GM21360 (cell line): ENCODE measurements at regions not wholly inside any gene's neighbourhood (a gene's known extent, or its start where the extent isn't known, plus 50 kb on each side); places are given as distances from the start of the nearest gene placed in this dataset.
"Not testable (repeated sequence)": the region's sequence is repeated elsewhere in the genome, so short reads cannot be mapped to it uniquely, and the experiment has no call there.

Source experiments
- ATAC-seq: cut with Tn5 transposase; IDR thresholded peaks from one replicate; pipeline ENCODE4 v1.9.1; 2021; ENCODE audit warnings: mild to moderate bottlenecking, moderate library complexity; ENCODE audit not compliant: unreplicated experiment

- no peak for ATAC-seq
Measured at GRCh38 chr1:194004146-194004545, 817.7 kb upstream of the B3GALT2 start.

DNA sequence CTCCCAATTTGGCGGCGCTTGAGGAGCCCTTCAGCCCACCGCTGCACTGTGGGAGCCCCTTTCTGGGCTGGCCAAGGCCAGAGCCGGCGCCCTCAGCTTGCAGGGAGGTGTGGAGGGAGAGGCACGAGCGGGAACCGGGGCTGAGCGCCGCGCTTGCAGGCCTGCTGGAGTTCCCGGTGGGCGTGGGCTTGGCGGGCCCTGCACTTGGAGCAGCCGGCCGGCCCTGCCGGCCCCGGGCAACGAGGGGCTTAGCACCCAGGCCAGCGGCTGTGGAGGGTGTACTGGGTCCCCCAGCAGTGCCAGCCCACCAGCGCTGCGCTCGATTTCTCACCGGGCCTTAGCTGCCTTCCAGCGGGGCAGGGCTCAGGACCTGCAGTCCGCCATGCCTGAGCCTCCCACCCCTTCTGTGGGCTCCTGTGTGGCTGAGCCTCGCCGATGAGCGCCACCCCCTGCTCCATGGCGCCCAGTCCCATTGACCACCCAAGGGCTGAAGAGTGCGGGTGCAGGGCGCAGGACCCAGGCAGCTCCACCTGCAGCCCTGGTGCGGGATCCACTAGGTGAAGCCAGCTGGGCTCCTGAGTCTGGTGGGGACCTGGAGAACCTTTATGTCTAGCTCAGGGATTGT lies 815.4 kb upstream of the B3GALT2 start:
- not testable (repeated sequence) for ATAC-seq

- no peak for ATAC-seq
Measured at GRCh38 chr1:193988885-193989284, 802.5 kb upstream of the B3GALT2 start.

GRCh38 chr1:193979219-193979618 lies 792.8 kb upstream of the B3GALT2 start:
- ATAC-seq: no peak

GRCh38 chr1:193974286-193974798 lies 787.9 kb upstream of the B3GALT2 start:
- ATAC-seq: no peak

GRCh38 chr1:193973428-193973827 lies 787.0 kb upstream of the B3GALT2 start:
- no peak for ATAC-seq

- ATAC-seq: no peak
Measured at GRCh38 chr1:193971595-193971994, 785.2 kb upstream of the B3GALT2 start.

DNA sequence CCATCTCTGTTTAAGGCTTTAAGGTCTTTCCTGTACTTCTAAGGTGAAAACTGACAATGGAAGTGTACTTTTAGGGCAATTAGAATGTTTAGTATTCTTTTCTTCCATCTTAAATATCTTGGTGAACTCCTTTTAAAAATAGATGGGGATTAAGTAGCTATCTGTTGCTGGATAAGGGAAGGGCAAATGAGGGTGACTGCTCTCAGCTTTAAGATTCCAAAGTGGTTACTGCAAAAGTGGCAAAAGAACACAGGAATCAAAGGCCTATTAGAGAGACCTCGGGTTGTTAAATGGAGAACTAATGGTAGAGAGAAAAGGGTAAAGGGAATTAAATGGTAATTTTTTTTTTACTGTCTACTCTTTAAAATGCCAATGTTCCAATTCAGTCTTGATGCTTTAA lies 774.1 kb upstream of the B3GALT2 start:
- no peak for ATAC-seq

- no peak for ATAC-seq
Measured at GRCh38 chr1:193960040-193960439, 773.6 kb upstream of the B3GALT2 start.

DNA sequence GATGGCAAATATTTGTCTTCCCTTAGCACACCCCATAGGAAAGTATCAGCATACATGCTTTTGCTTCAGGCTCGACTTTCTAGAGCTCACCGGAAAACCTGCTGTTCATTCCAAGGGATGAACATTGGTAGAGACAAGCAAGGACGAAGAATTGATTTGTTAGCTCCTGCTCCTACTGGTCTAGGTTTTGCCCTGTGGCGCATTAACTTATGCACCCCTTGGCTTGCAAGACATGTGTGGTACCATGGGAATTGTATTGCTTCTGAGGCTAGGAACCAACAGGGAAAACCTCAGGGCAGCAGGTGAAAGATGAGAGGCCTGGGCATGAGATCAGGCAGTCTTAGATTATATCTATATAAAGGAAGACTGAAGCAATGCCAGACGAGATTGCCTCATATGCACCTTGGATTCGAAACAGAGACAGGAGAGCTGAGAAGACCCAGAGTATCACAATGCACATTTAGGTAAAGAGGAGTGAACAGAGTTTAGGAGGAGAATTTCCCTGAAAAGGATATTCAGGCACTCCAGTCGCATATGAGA lies 771.2 kb upstream of the B3GALT2 start:
- ATAC-seq: no peak

- ATAC-seq: no peak
Measured at GRCh38 chr1:193952778-193953374, 766.5 kb upstream of the B3GALT2 start.

GRCh38 chr1:193951984-193952383 lies 765.6 kb upstream of the B3GALT2 start:
- ATAC-seq: no peak

GRCh38 chr1:193944454-193944853 lies 758.0 kb upstream of the B3GALT2 start:
- no peak for ATAC-seq

DNA sequence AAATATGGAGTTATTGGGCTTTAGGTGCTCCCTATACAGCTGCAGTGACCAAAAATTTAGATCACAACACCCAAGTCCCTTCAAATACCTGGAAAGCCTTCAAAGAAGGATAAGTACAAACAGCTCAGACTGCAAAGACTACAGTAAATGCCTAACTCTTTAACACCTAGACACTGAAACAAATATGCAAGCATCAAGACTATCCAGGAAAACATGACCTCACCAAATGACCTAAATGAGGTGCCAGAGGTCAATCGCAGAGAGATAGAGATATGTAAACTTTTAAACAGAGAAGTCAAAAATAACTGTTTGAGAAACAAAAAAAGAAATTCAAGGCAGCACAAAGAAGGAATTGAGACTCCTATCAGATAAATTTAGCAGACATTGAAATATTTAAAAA lies 753.8 kb upstream of the B3GALT2 start:
- no peak for ATAC-seq

GRCh38 chr1:193939585-193939984 lies 753.2 kb upstream of the B3GALT2 start:
- ATAC-seq: no peak

DNA sequence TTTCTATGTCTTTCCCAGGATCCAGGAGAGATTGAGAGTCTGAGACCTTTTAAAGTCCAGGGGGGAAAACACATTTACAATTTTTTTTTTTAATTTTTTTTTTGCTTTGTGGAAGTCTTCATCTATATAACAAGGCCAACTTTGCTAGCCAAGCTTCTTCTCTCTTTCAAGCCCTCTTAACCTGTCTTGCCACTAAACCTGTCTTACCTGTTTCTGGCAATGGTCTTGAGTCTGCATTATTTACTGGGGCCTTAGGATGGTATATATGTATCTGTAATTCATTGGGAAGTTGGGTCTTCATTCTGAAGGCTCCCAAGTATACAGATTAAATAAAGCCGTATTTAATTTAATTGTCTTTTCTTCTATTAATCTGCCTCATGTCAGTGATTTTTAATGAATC lies 750.9 kb upstream of the B3GALT2 start:
- no peak for ATAC-seq

GRCh38 chr1:193932979-193933378 lies 746.6 kb upstream of the B3GALT2 start:
- ATAC-seq: no peak

DNA sequence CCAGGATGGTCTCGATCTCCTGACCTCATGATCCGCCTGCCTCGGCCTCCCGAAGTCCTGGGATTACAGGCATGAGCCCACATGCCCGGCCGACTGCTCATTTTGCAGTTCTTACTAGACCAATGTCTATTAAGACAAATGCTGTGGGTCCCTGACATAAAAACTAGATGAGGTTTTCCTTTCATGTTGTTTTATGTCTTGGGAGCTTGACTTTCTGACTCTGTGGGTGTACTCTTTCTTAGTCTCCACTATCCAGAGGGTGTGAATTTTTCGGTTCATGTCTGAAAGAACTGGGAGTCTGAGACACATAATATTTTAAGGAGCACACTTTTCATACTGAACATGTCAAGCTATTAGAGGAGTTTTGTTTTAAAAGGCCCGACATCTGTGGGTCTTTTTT lies 744.9 kb upstream of the B3GALT2 start:
- ATAC-seq: no peak

DNA sequence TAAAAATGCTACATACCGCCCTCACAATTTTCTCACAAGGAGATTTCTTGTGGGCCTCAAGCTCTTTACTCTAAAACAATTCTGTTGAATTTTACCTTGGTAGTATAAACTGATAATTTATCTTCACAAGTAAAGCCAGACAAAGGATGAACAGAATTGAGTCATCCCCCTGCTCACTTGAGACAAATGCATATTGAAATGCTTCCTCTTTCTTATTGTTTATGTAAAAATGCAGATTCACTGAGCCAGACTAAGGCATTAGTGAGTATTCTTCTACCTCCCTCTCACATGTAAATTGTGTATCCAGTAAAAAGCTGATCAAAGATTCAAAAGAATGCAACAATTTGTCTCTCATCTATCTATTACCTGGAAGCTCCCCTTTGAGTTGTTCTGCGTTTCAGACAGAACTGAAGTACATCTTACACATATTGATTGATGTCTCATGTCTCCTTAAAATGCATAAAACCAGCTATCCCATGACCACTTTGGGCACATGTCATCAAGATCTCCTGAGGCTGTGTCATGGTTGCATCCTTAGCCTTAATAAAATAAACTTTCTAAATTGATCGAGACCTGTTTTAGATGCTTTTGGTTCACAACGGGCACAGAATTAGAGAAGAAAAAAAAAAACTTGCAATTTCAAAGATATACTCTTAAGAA lies 743.1 kb upstream of the B3GALT2 start:
- ATAC-seq: no peak

DNA sequence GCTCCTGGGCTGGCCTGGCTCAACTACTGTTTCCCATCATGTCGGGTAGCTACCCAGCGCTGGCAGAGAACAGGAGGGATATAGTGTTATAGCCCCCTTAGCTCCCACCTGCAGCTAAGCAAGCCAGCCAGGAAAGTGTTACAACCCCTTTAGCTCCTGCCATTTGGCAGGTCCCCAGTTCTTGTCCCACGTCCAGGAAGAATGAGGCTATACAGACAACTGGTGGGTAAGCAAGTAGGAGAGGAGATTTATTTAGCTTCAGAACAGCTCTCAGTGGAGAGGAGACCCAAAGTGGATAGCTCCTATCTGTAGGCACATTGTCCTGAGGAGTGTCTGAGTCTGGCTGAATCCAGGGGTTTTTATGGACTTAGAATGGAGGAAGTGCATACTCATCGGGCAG lies 741.1 kb upstream of the B3GALT2 start:
- no peak for ATAC-seq

DNA sequence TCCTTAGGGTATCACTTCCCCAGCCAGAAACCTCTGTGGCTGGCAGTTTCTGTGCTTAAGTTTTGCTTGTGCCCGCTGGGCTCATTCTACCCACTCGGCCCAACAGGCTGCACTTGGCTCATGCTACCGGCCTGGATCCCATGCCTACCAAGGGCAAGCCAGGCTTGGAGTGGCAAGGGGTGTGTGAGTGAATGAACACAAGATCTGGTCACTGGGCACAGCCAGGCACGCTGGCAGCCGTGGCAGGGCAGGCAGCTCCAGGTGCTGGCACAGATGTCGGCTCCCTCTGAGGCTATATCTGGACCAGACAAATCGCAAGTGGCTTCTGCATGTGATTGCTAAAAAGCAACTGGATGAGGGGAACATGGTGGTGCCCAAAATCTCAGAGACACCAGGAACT lies 740.5 kb upstream of the B3GALT2 start:
- ATAC-seq: no peak

DNA sequence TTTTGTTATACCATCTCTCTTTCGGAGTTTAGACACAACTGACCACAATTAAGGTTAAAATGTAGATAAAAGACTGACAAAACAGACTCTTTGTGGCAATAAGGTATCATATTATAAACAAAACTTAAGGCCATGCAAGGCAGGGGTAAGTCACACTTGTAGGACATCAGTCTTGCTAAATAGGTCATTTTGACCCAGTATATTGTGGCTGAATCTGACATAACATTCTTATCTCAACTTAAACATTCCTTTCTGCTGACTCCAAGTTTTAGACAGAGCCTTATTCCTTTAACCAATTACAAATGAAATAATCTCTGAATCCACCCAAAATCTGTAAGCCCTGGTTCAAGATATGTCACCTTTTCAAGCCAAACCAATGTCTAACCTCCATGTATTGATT lies 733.4 kb upstream of the B3GALT2 start:
- no peak for ATAC-seq
